Ovary (tissue), 3 donors: ENCODE measurements at regions not wholly inside any gene's neighbourhood (a gene's known extent, or its start where the extent isn't known, plus 50 kb on each side); places are given as distances from the start of the nearest gene placed in this dataset.

Source experiments
- POLR2A ChIP-seq: fragments of 450-650 bp; IDR thresholded peaks from one replicate; pipeline ENCODE4 v1.6.1; 2017; ENCODE audit warnings: antibody characterized with exemption, mild to moderate bottlenecking, moderate library complexity
- TF ChIP-seq, protein P1 (sequence below), 3 donors: fragments of 450-650 bp in 2 of 3; fragments of 200-600 bp in 1 of 3; IDR thresholded peaks; one replicate each; pipeline versions ENCODE4 v1.5.1 to v1.8.0; 2016 to 2022; ENCODE audit warnings: antibody characterized with exemption in 3 of 3, mild to moderate bottlenecking in 1 of 3
- donor health status: DM: no; HTN: no; CAD: no.

DNA sequence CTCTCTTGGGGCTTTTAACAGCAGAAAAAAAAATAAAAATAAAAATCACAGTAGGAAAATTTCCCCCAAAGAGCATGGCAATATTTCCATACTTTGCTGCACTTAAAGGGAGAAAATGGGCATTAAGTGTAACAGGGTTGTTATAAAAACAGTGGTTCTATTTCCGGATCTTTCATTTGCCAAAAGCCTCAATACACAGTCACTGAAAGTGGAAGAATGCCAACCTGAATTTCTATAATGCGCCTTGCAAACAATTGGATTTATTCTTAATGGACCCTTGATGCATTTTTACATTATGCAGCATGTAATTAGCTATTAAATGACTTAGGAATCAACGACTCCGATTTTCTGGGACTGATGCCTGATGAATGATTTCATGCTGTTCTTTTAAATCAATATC, 127.6 kb upstream of the NANOS1 start:
- TF ChIP-seq, protein P1, sequence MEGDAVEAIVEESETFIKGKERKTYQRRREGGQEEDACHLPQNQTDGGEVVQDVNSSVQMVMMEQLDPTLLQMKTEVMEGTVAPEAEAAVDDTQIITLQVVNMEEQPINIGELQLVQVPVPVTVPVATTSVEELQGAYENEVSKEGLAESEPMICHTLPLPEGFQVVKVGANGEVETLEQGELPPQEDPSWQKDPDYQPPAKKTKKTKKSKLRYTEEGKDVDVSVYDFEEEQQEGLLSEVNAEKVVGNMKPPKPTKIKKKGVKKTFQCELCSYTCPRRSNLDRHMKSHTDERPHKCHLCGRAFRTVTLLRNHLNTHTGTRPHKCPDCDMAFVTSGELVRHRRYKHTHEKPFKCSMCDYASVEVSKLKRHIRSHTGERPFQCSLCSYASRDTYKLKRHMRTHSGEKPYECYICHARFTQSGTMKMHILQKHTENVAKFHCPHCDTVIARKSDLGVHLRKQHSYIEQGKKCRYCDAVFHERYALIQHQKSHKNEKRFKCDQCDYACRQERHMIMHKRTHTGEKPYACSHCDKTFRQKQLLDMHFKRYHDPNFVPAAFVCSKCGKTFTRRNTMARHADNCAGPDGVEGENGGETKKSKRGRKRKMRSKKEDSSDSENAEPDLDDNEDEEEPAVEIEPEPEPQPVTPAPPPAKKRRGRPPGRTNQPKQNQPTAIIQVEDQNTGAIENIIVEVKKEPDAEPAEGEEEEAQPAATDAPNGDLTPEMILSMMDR (IDR thresholded peaks at IDR 0.05), result no peak
- TF ChIP-seq POLR2A, result no peak
